HG02623 (cell line): ENCODE measurements at regions not wholly inside any gene's neighbourhood (a gene's known extent, or its start where the extent isn't known, plus 50 kb on each side); places are given as distances from the start of the nearest gene placed in this dataset.

Experiments used
- ATAC-seq: cut with Tn5 transposase; IDR thresholded peaks from one replicate; pipeline ENCODE4 v1.9.1; 2021; ENCODE audit warnings: moderate library complexity; ENCODE audit not compliant: unreplicated experiment

DNA sequence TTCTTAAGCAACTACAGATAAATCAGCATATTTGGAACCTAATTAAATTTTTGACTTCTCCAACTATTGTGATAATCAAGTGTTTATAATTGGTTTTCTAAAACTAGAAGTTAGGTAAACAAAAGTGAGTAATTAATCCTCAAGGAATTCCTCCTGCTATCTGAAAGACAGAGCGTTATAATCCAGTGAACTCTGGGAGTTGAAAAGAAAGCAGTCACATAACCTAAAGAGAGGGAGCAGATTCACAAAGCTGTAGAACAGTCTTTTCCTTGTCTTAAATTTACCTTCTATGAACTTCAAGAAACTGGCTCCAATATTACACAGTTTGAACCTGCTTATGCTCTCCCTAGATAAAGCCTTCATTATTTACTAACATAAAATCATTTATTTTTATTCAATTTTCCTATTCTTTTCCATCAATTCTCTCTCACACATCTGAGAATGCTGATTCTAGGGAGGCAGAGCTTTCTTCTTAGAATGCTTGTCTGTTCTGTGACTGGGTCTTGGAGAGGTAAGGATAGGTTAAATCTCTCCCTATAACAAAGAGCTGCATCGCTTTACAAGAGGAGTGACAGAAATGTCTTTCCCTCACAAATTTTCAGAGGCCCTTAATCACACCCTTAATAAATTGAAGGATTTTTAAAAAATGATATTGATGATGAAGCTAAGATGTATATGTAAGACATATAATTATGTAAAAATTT lies 132.8 kb downstream of the TUSC7 start:
- no peak for ATAC-seq

GRCh38 chr3:116848248-116848829 lies 138.8 kb downstream of the TUSC7 start:
- ATAC-seq, result no peak

GRCh38 chr3:116849261-116849688 lies 139.7 kb downstream of the TUSC7 start:
- no peak for ATAC-seq

- no peak for ATAC-seq
Observed at GRCh38 chr3:116852803-116853202, 143.2 kb downstream of the TUSC7 start.

DNA sequence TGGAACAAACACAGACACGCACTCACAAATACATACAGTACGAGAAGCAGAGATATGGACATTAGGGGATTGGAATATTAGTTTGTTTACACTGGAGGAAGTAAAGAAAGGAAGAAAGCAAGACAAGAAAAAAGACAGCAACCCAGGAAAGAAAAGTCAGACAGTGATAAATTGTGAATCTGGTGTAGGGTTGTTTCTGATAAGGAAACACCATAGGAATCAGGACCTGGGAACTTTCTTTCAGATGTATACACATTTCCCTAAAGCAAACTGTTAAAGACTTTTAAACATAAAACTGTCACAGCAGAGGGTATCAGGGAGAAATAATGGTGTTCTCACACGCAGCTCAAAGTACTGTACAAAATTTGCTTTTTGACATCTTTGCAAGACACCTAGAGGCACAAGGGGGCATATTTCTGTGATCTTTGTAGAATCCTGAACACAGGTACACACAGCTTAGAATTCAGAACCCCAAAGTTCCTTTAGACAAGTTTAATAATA lies 153.7 kb downstream of the TUSC7 start:
- ATAC-seq, result no peak

- ATAC-seq, result peak; percentile 46
Observed at GRCh38 chr3:116863822-116864589, 154.4 kb downstream of the TUSC7 start.

- ATAC-seq, result no peak
Observed at GRCh38 chr3:116864590-116864927, 155.0 kb downstream of the TUSC7 start.

DNA sequence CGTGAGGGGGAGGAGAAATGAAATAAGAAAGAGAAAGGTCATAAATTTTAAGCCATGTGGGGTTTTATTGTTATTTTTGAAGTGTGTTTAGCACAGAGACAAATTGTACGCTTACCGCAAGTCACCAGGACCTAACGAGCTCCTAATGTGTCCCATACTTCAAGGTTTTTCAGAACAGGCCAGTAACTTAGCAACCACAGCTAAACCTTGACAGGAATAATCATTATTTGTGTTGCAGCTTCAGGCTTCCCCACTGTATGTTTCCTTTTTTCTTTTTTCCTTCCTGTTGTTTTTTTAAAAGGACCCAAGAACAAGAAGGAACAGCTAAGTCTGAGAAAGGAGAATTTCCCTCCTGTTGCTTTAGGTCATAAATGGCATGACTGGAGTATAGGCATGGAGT lies 160.8 kb downstream of the TUSC7 start:
- ATAC-seq, result no peak

GRCh38 chr3:116871905-116872304 lies 162.3 kb downstream of the TUSC7 start:
- ATAC-seq, result no peak

DNA sequence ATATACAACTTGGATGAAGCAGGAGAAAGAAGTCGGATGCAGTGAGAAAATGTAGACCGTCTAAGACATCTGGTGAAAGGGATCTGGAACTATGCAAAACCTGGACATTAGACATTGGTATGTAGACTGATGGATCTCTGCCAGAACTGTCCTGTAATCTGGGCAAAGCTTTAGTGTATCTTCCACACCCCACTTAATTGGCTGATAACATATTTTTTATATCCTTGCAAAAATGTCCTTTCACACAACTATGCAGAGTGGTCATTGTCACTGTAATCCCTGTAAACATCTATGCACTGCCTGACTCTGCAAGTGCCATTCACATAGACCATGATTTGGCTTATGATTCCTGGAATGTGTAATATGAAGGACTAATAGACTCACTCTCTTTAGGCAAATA lies 163.1 kb downstream of the TUSC7 start:
- no peak for ATAC-seq

DNA sequence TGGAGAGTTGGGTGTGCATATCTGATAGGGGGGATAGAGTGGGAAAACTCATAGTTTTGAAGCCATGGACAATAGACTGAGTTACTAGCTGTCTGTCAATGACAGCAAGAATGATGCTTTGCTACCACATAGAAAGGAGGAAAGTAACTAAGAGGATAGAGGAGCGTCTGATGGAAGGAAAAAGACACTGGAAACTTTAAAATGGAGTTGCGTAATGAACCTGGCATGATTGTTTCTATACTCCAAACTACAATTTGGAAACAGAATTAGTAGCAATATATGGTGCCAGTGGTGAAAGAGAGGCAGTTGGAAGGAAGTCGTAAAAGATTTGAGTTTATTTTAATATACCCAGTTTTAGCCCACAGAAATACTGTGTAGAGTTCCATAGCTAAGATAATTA lies 163.6 kb downstream of the TUSC7 start:
- no peak for ATAC-seq

- ATAC-seq, result peak; percentile 61
Observed at GRCh38 chr3:116877968-116878367, 168.4 kb downstream of the TUSC7 start.

DNA sequence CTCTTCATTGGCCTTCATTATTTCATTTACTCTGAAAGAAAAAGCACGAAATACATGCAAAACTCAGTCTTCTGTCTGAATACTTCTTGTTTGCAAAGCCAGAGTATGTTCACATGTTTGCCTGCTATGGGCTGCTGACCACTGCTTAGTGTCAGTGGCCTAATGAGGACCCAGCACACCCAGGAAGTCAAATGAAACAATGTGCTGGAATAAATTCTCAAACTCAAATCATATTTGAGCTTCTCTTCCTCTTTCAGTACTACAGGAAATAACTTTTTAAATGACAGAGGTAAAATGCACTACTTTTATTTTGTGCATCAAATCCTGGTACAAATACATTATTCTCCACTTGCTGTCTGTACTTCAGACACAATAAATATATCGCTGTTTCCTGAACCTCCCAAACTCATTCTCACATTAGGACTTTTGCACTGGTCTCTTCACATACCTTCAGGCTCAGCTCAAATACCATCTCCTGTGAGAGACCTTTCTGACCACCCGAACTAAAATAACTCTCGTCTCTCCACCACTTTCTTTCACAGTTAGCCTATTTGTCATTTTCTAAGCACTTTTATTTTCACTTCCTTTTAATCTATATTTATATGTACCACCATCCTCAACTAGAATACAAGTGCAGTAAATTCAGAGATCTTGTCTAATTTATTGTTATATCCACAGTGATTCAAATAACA lies 176.8 kb downstream of the TUSC7 start:
- peak; percentile 93 for ATAC-seq

- no peak for ATAC-seq
Observed at GRCh38 chr3:116896116-116896515, 186.5 kb downstream of the TUSC7 start.

DNA sequence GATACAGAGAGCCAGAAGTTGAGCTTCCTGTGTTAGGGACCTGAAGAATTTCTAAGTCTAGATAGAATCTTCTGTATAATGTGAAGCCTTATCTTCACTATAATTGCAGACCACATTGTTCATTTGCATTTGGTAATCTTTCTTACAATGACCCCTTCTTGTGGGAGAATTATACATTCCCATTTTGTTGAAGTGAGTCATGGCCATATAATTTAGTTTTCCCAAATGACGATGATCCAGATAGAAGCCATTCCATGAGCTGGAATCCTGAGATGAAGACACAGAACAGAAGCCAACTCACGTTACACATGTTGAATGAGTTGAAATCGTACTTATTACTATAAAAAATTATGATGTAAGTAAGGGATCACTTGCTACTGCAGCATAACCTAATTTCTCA lies 187.8 kb downstream of the TUSC7 start:
- ATAC-seq, result no peak

- no peak for ATAC-seq
Observed at GRCh38 chr3:116899253-116899652, 189.7 kb downstream of the TUSC7 start.

DNA sequence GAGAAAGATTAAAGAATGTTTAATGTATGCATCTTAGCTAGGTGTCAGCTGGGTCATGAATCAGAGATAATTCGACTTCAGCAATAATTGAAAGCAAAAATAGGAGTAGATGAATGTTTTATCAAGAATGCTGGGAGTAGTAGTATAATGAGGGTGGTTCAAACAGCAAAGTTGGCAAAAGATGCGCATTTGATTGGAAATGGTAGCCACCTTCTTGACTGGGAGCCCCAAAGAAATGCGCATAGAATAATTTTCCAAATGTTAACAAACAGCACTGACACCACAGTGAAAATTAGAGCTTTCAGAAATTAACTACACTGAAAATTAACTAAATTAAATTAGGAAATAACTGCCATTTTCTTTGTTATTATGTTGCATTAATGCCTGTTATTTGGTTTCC lies 195.8 kb downstream of the TUSC7 start:
- no peak for ATAC-seq

DNA sequence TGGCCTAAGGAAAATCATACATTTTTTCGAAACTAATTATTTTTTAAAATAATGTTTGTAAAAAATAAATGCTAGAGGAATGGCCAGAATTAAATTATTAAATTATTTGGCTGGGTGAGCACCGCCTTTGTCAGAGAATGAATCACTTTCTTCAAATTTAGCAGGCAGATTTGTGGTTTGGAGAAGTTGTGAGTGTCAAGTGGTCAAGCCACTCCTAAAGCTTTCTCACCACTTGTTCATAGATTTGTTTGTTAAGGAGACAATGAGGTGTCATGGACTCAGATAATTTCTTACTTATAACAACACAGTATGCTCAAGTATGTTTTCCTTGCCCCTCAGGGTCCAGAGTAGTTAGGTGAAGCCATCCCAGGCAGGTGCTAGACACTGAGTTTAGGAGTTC lies 196.2 kb downstream of the TUSC7 start:
- ATAC-seq, result no peak

DNA sequence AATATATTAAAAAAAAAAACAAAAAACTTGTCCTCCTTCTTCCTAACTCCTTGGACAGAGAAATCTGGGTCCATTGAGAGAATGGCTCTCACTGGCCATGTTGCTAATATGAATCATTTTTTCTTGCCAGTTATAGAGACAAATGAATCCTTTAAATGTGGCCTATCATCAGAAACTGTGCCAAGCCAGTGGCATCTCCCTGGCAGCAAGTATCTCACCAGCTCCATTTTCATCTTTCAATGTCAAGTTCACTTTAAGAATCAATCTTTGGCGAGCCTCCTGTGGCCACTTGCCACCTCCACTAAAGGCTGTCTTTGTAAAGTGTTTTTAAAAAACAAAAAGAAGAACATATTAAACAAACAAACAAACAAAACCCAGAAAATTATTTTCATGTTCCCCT lies 202.5 kb downstream of the TUSC7 start:
- no peak for ATAC-seq

- ATAC-seq, result no peak
Observed at GRCh38 chr3:116914004-116914403, 204.4 kb downstream of the TUSC7 start.

GRCh38 chr3:116916836-116917235 lies 207.3 kb downstream of the TUSC7 start:
- no peak for ATAC-seq
